Islet of Langerhans (tissue), 1 donor: ENCODE measurements at regions not wholly inside any gene's neighbourhood (a gene's known extent, or its start where the extent isn't known, plus 50 kb on each side); places are given as distances from the start of the nearest gene placed in this dataset.
"Not testable (repeated sequence)": the region's sequence is repeated elsewhere in the genome, so short reads cannot be mapped to it uniquely, and the experiment has no call there.

Experiments
- FAIRE-seq: peaks from one replicate; lab custom pipeline; 2011; peaks lifted over from hg19 to GRCh38; lab: Jason Lieb, UNC

DNA sequence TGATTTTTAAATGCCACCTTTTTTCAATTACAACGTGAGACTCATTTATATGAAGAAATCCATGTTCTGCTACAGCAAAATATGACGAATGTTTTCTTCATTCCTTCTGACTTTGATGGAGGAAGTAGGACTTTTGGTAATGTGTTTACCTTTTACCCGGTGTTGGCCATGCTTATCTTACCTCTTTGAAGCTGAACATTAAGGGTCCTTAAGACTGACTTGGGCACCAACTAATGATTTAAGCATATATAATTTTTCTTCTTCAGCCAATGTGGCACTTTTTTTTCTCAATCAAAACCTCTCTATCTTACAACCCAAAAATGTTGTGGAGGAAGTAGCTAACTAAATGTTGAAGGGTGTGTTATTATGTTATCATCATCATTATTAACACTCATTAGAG, 337.5 kb downstream of the EPHA7 start:
- FAIRE-seq = no peak

DNA sequence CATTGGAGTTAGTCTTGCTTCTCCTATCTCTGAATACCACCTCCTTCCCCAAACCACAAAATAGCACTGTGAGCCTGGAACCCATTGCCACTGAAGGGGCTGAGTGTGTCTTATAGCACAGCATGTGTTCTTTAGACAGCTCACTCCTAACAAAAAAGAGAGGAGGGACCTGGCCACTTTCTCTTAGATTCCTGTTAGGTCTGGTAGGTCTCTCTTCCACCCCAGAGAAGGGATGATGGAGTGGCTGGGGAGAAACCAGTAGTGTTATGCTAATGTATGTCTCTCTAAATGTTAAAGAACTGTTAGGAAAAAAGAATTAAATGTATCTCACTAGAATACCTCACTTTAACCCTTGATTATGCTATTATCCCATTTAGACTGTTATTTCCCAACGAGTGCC, 340.3 kb downstream of the EPHA7 start:
- FAIRE-seq = no peak

DNA sequence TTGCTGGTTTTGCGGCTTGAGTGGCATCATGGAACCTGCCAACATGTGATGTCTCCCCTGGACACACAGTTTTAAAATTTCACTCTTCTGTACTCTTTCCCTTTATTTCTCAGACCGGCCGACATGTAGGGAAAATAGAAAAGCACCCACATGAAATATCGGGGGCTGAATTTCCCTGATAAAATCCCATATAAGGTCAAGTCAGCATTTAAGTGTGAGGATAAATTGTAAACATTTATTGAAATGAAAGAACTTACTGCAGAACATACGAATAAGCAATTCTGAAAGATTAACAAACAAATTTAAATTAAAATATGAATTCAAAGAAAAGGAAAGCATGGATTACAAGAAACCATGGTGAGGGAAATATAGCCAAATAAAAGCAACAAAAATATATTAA, 345.5 kb downstream of the EPHA7 start:
- FAIRE-seq = no peak

DNA sequence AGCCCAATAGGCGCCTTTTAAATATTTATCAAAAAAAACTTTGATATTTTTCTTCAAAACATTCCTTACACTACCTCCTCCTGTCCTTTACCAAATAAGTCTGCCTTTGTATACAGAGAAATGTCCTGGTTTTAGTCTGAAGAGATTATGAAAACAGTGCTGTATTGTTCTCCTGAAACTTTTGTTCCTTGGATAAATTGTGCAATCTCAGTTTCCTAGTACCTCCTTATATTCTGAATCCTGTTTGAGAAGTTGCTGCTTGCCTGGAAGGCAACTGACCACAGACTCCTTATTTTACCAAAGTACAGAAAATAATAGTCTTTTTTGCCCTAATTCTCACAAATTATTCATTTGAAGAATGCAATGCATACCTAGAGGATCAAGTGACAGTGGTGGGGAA, 349.5 kb downstream of the EPHA7 start:
- no peak for FAIRE-seq

GRCh38 chr6:93059911-93060310, 359.4 kb downstream of the EPHA7 start:
- FAIRE-seq = no peak

DNA sequence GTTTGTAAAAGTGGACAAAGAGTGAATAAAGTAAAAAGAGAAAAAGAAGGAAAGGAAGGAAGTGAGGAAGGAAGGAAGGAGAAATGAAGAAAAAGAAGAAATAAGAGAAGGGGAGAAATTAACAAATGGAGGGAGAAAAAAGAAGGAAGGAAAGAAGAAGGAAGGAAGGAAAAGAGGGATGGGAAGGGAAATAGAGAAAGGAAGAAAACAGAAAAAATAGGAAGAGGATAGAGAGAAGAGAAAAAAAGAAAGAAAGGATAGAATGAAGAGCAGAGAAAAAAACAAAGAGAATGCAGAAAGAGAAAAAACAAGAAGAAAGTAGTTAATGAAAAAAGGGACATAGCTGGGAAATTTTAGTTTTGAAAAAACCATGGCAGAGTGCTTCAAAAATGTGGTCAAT, 361.8 kb downstream of the EPHA7 start:
- FAIRE-seq = no peak

DNA sequence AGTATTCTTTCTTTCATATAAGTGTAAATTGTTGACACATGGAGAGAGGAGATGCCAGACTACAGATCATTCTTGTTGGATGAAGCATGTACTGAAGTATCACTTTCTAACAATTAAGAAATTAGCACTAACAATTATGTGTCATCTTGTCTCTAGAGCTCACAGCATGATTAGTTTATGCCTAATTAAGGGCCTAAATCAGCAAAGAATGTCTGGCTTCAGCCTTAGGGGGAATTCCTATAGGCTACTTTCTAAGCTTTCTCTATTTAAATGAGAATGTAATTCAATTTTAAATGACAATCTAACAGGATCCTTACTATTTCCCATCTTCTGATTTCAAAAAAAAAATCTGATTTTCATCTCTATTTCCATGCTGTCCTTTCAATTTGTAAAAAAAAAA, 371.0 kb downstream of the EPHA7 start:
- no peak for FAIRE-seq

- FAIRE-seq = no peak
Measured at GRCh38 chr6:93047033-93047432, 372.3 kb downstream of the EPHA7 start.

DNA sequence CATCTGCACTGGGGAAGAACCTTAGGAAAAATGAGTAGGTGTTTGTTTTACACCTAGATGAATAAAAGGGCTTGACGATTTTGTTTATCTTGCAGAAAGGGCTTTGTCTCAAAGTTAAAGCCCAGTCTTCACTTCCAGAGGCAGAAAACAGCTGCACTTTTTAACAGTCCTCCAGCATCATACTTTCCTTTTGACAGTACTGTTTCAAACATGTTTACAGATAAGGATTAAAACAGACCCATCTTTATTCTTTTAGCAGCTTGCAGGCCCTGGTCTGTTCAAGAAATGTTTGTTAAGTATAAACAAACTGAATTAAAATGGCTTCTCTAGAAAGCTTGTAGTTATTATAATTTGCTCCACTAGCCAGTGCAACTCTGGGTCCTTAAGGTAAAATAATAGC, 374.2 kb downstream of the EPHA7 start:
- FAIRE-seq = no peak

DNA sequence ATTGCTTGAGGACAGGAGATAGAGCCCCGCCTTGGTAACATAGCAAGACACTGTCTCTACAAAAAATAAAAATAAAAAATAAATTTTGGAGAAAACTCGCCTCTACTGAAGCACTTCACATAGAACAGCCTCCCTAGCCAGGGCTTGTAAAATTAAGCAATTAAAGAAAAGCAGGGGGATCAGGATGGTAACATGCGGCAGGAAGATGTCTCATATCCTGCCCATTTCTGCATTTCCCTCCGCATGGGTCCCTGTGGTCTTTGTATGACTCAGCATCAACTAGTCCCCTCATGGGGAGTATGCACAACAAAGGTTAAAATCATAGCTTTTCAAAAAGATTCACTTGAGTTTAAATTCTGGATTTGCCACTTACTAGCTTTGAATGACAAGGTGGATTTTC, 379.0 kb downstream of the EPHA7 start:
- no peak for FAIRE-seq

DNA sequence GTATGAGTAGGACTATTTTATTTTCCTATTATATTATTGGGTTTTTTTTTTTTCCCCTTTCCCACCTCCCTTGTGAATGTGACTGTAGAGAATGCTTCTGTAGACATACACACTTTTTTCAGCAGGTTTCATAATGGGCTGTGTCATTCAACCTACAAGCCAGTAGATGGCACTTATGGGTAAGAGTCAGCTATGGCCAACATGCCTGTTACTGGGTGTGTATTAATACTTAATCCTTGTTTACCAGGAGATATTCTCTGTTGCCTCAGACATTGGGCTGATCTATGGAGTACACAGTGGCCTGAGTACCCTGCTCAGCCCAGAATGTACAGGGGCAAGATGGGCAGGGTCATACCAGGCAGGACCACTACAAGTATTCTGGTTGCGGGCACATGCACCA, 382.5 kb downstream of the EPHA7 start:
- no peak for FAIRE-seq

DNA sequence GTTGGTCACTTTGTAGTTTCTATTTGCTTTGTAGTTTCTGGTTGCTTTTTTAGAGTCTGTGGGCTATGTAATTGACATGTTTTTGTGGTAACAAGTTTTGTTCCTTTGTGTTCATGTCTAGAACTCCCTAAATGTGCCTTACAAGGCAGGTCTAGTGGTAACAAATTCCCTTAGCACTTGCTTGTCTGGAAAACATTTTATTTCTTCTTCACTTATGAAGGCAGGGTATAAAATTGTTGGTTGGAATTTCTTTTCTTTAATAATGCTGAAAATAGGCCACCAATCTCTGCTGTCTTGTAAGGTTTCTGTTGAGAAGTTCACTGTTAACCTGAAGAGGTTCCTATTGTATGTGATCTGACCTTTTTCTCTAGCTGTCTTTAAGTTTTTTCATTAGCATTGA, 383.6 kb downstream of the EPHA7 start:
- FAIRE-seq = no peak

DNA sequence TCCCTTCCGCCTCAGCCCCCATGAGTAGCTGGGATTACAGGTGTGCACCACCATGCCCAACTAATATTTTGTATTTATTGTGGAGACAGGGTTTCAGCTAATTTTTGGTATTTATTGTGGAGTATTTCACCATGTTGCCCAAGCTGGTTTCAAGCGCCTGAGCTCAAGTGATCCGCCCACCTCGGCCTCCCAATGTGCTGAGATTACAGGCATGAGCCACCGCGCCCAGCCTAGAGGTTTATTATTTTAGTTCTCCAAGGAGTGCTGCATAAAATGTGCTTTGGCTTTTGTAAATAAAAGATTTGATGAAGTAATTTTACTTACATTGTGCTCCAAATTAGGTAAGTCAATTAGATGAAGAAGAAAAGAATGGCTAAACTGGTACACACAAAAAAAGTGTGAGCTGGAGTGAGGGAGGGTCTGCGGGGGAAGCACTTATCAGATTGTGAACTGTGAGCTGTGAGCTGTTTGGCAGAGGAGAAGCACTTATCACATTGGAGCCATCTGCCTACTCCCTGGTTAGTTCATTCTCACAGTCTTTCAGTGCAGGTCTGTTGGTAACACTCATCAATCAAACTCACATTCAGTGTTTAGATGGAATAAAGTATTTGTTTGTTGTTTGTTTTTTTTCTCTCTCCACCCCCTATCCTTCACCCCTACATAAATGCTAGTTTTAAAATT, 398.0 kb downstream of the EPHA7 start:
- no peak for FAIRE-seq

DNA sequence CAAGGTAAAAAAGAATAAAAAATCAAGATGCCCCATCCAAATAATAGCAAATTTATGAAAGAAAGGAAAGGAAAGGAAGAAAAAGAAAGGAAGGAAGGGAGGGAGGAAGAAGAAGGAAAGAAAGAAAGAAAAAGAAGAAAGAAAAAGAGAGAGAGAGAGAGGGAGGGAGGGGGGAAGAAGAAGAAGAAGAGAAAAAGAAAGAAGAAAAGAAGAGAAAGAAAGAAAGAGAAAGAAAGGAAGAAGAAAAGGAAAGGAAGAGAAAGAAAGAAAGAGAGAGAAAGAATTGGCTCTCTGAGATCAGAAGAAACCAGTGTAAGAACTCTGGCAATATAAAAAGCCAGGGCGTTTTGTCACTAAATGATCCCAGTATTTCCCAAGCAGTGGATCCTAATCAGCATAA, 401.7 kb downstream of the EPHA7 start:
- FAIRE-seq = no peak

DNA sequence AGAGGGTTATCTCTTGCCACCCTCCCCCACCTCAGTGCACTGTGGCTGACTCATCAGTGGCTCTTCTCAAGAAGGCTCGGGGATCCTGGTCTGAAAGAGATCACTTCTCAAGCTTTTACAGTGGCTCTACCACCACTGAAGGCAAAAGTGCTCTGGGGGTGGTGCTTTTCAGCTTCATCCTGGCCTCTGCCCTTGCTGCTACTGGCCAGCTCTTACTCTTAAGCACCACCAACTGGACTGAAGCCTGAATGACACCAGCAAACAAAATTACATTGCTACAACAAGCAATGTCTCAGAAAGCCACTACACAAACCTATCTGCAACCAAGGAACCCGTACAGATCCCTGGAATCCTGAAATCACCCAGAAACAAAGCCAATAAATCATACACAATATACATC, 402.1 kb downstream of the EPHA7 start:
- FAIRE-seq = no peak

DNA sequence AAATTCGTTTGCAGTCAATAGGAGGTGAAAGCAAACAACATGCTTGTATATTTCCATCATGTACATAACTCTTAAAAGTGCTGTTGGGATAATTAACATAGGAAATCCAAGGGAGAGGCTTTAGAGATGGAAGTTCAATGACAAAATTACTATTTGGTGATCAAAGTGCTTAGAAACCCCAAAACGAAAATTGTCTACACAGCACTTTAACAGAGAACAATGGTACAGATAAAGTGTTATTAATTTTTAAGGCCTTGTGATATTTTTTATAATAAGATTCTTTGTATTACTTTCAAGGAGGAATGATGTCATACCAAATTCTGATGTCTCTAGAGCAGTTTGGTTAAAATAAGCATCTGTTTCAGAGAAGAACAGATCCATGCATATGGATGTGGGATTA, 406.3 kb downstream of the EPHA7 start:
- no peak for FAIRE-seq

- no peak for FAIRE-seq
Measured at GRCh38 chr6:93008375-93008774, 411.0 kb downstream of the EPHA7 start.

DNA sequence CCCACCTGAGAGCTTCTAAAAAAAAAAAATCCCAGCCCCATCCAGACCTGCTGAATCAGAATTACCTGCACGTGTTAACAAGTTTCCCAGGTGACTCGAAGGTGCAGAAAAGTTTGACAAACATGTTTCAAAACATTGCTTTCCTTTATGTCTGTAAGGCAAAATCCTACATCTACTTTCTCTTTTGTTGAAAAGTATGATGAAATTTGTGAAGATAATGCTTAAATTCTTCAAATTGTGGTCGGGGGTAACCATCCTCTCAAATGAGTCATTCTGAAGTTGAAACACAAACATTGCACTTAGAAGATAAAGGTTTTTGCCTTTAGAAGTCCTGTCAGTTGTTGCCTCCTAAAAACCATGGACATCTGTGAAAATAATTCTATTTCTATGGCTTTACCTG, 429.7 kb downstream of the EPHA7 start:
- no peak for FAIRE-seq

DNA sequence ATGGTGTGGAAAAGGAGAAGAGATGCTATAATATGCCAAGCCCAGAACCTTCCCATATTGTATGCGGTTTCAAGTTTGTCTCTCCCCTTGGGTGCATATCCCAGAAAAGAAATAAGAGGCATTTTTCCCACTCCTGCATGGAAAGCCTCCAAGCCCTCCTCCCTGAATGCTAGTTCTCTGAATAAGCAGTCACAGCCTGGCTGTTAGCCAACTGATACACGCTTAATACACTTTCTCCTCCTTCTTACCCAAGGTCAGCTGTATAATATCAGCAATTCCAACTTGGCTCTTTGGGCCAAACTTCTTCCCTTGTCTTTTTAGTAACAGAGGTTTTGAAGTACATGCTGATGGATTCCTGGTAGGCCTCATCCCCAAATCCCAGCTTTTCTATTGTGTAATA, 440.1 kb downstream of the EPHA7 start:
- FAIRE-seq = no peak

GRCh38 chr6:92977018-92977417, 442.3 kb downstream of the EPHA7 start:
- no peak for FAIRE-seq

- FAIRE-seq = no peak
Measured at GRCh38 chr6:92967362-92967761, 452.0 kb downstream of the EPHA7 start.

GRCh38 chr6:92962846-92963245, 456.5 kb downstream of the EPHA7 start:
- FAIRE-seq = no peak

- not testable (repeated sequence) for FAIRE-seq
Measured at GRCh38 chr6:92952111-92952510, 467.2 kb downstream of the EPHA7 start.

DNA sequence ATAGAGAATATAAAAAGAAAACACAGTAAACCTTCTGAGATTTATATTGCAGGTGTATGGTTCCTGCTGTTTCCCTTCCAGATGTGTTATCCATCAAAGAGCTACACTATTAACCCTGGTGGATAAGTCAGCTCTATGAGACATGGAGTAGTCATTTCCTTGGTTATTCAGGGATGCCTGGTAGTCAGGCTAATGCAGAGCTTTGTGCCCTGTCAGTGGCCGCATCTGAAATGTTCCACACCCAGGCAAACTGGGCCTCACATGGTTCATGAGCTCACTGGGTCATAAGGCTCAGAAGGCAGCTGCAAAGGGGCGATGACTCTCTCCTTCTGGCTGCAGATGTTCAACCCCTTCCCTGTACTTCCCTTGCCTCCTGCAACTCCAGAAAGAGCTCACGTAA, 473.6 kb downstream of the EPHA7 start:
- FAIRE-seq = no peak

DNA sequence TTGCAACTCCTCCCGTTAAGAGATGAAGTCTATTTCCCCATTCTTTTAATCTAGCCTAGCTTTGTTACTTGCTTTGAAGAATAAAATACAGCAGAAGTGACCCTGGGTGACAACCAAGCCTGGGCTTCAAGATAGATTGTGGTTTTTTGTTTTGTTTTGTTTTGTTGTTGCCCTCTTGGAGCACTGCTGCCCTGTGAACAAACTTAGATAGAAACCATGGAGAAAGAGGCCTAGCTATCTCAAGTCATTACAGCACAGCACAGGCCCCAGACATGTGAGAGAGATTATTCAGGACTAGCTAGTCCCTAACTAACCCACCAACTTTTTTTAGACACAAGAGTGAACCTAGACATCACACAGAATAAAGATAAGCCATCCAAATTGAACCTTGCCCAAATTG, 475.2 kb downstream of the EPHA7 start:
- FAIRE-seq = no peak
